H1 (cell line): ENCODE measurements at regions not wholly inside any gene's neighbourhood (a gene's known extent, or its start where the extent isn't known, plus 50 kb on each side); places are given as distances from the start of the nearest gene placed in this dataset.

ENCODE experiments used
- CTCF ChIA-PET: fragments of 300-600 bp; sonication (Branson Sonifier 250); formaldehyde crosslinking; loops from one replicate; lab custom pipeline; 2021; ENCODE audit not compliant: partially characterized antibody; lab: Charles Lee
- POLR2A ChIA-PET: fragments of 300-600 bp; sonication (Branson Sonifier 250); formaldehyde crosslinking; loops from one replicate; lab custom pipeline; 2021; ENCODE audit warnings: inconsistent platforms; ENCODE audit not compliant: partially characterized antibody; lab: Charles Lee
- DNase-seq, 2 experiments: peaks; one replicate each; pipeline versions ENCODE4 v3.0.0 to v3.0.0-alpha.2; 2010 to 2022; ENCODE audit warnings: low spot score in 2 of 2, low read depth in 1 of 2, mixed read lengths in 1 of 2
- FAIRE-seq: peaks from 2 replicates; lab custom pipeline; 2011; peaks lifted over from hg19 to GRCh38; lab: Jason Lieb, UNC
- H2AFZ ChIP-seq: 2 replicates; pipeline ENCODE4 v1.8.1; 2012; ENCODE audit warnings: low read length, inconsistent platforms
- H2AK5ac ChIP-seq: 2 replicates; pipeline ENCODE4 v1.6.1; 2013; ENCODE audit warnings: low read depth, low read length
- H2BK120ac ChIP-seq: replicated peaks from 2 replicates; pipeline ENCODE3; 2013; ENCODE audit warnings: low read depth, low read length, inconsistent platforms
- H2BK12ac ChIP-seq: 2 replicates; pipeline ENCODE4 v1.6.1; 2013; ENCODE audit warnings: low read depth, low read length
- H2BK15ac ChIP-seq: 2 replicates; pipeline ENCODE4 v1.6.1; 2013; ENCODE audit warnings: low read length
- H2BK20ac ChIP-seq: 2 replicates; pipeline ENCODE4 v1.6.1; 2013; ENCODE audit warnings: low read length
- H2BK5ac ChIP-seq: 2 replicates; pipeline ENCODE4 v1.6.1; 2013; ENCODE audit warnings: low read depth, low read length
- H3K14ac ChIP-seq: 2 replicates; pipeline ENCODE4 v1.6.1; 2013; ENCODE audit warnings: inconsistent platforms; ENCODE audit not compliant: insufficient read length
- H3K18ac ChIP-seq: 2 replicates; pipeline ENCODE4 v1.6.1; 2013; ENCODE audit warnings: low read length; ENCODE audit errors: extremely low read depth
- H3K23ac ChIP-seq: 2 replicates; pipeline ENCODE4 v1.6.1; 2013; ENCODE audit warnings: inconsistent platforms; ENCODE audit not compliant: insufficient read length
- H3K23me2 ChIP-seq: 2 replicates; pipeline ENCODE4 v1.6.1; 2013; ENCODE audit warnings: low read depth, low read length
- H3K27ac ChIP-seq: 2 replicates; pipeline ENCODE4 v1.6.1; 2011; ENCODE audit warnings: low read depth, low read length, inconsistent platforms
- H3K27me3 ChIP-seq, 4 experiments: replicated peaks in 1 of 4; 1 replicate in 1 of 4; 2 replicates in 3 of 4; pipeline versions ENCODE4 v1.6.1 to v1.8.1; 2011 to 2013; ENCODE audit warnings: low read length in 3 of 4, mild to moderate bottlenecking in 3 of 4, inconsistent platforms in 2 of 4, mixed read lengths in 2 of 4, moderate library complexity in 1 of 4; ENCODE audit not compliant: control insufficient read depth in 3 of 4, insufficient read depth in 3 of 4; ENCODE audit errors: extremely low read depth in 1 of 4
- H3K36me3 ChIP-seq, 4 experiments: 2 replicates each; pipeline versions ENCODE4 v1.6.1 to v1.8.1; 2011 to 2013; ENCODE audit warnings: mild to moderate bottlenecking in 4 of 4, low read length in 3 of 4, moderate library complexity in 2 of 4, control low read depth in 1 of 4, inconsistent platforms in 1 of 4; ENCODE audit not compliant: insufficient read depth in 4 of 4, control insufficient read depth in 2 of 4
- H3K4ac ChIP-seq: replicated peaks from 2 replicates; pipeline ENCODE3; 2013; ENCODE audit warnings: low read length, low read depth, mixed read lengths, inconsistent platforms; ENCODE audit not compliant: insufficient read length
- H3K4me1 ChIP-seq, 4 experiments: replicated peaks in 1 of 4; 1 replicate in 1 of 4; 2 replicates in 3 of 4; pipeline versions ENCODE4 v1.6.1 to v1.8.1; 2011 to 2013; ENCODE audit warnings: low read length in 3 of 4, inconsistent platforms in 2 of 4, mixed read lengths in 1 of 4; ENCODE audit not compliant: insufficient read depth in 4 of 4, control insufficient read depth in 3 of 4
- H3K4me2 ChIP-seq, 2 experiments: 2 replicates each; pipeline versions ENCODE4 v1.6.1 to v1.8.1; 2011 to 2013; ENCODE audit warnings: low read depth in 2 of 2, low read length in 2 of 2, control low read depth in 1 of 2, inconsistent platforms in 1 of 2, mild to moderate bottlenecking in 1 of 2; ENCODE audit not compliant: insufficient read depth in 1 of 2
- H3K4me3 ChIP-seq, 4 experiments: fragments of 200-600, 300-600 bp in 1 of 4; sonication (generic), shearing (Covaris generic), sonication (Bioruptor Twin) in 1 of 4; 2 replicates each; pipeline versions ENCODE4 v1.5.1 to v1.8.1; 2011 to 2016; ENCODE audit warnings: low read length in 4 of 4, low read depth in 3 of 4, control low read depth in 2 of 4, inconsistent platforms in 2 of 4, mild to moderate bottlenecking in 2 of 4, mixed read lengths in 1 of 4, moderate library complexity in 1 of 4; ENCODE audit not compliant: insufficient read depth in 2 of 4; ENCODE audit errors: extremely low read depth in 1 of 4
- H3K56ac ChIP-seq: replicated peaks from 2 replicates; pipeline ENCODE3; 2013; ENCODE audit warnings: low read depth, mild to moderate bottlenecking, mixed read lengths, low read length, inconsistent platforms; ENCODE audit not compliant: insufficient read length
- H3K79me1 ChIP-seq: 2 replicates; pipeline ENCODE4 v1.6.1; 2013; ENCODE audit warnings: low read depth, low read length, control low read depth
- H3K79me2 ChIP-seq, 2 experiments: 2 replicates each; pipeline versions ENCODE4 v1.6.1 to v1.8.1; 2012 to 2013; ENCODE audit warnings: low read length in 2 of 2, mild to moderate bottlenecking in 2 of 2, inconsistent platforms in 1 of 2; ENCODE audit not compliant: insufficient read depth in 2 of 2, control insufficient read depth in 1 of 2
- H3K9ac ChIP-seq, 4 experiments: replicated peaks in 1 of 4; 1 replicate in 1 of 4; 2 replicates in 3 of 4; pipeline versions ENCODE4 v1.6.1 to v1.8.1; 2011 to 2013; ENCODE audit warnings: low read depth in 3 of 4, low read length in 3 of 4, control low read depth in 2 of 4, mild to moderate bottlenecking in 2 of 4, moderate library complexity in 2 of 4, inconsistent platforms in 1 of 4; ENCODE audit errors: extremely low read depth in 1 of 4
- H3K9me3 ChIP-seq, 2 experiments: 2 replicates each; pipeline versions ENCODE4 v1.6.1 to v1.8.1; 2012 to 2013; ENCODE audit warnings: mild to moderate bottlenecking in 2 of 2, moderate library complexity in 2 of 2, control low read depth in 1 of 2, inconsistent platforms in 1 of 2, low read depth in 1 of 2, low read length in 1 of 2, mixed read lengths in 1 of 2; ENCODE audit not compliant: insufficient read depth in 2 of 2
- H4K20me1 ChIP-seq, 2 experiments: replicated peaks in 1 of 2; 2 replicates each; pipeline versions ENCODE3 to v1.8.1; 2011 to 2013; ENCODE audit warnings: inconsistent platforms in 2 of 2, low read length in 2 of 2, mild to moderate bottlenecking in 1 of 2; ENCODE audit not compliant: insufficient read depth in 2 of 2, control insufficient read depth in 1 of 2
- H4K5ac ChIP-seq: 2 replicates; pipeline ENCODE4 v1.6.1; 2013; ENCODE audit warnings: low read length, low read depth, mixed read lengths, inconsistent platforms; ENCODE audit not compliant: insufficient read length
- H4K8ac ChIP-seq: 2 replicates; pipeline ENCODE4 v1.8.0; 2013; ENCODE audit warnings: mild to moderate bottlenecking, moderate library complexity, low read length, inconsistent platforms; ENCODE audit not compliant: insufficient read depth; ENCODE audit errors: extremely low read depth
- H4K91ac ChIP-seq: replicated peaks from 2 replicates; pipeline ENCODE3; 2013; ENCODE audit warnings: low read length, mixed read lengths, inconsistent platforms; ENCODE audit not compliant: insufficient read length
- CBX8 ChIP-seq: fragments of 300-800, 300-1000 bp; sonication (generic); IDR thresholded peaks from 2 replicates; pipeline ENCODE4 v1.7.1; 2016; ENCODE audit warnings: low read depth, low read length, borderline replicate concordance
- JUND ChIP-seq: IDR thresholded peaks from 2 replicates; pipeline ENCODE4 v1.6.1; 2011; ENCODE audit warnings: mild to moderate bottlenecking, improper control_type of control experiment, low read length
- WGBS, 2 experiments: shearing (Covaris generic) in 1 of 2; methylation state at CpG; one replicate each; pipeline versions ENCODE4 v1.1.6 to v1.1.7; 2013 to 2015; ENCODE audit warnings: low lambda C conversion rate in 2 of 2, mixed read lengths in 2 of 2, inconsistent platforms in 1 of 2, low coverage in 1 of 2, missing lambda C conversion rate in 1 of 2; ENCODE audit not compliant: insufficient replicate concordance in 2 of 2, insufficient coverage in 1 of 2, insufficient read length in 1 of 2; ENCODE audit errors: extremely low coverage in 1 of 2, missing lambda C conversion rate in 1 of 2; 5-methylcytosine and 5-hydroxymethylcytosine counted together

GRCh38 chr13:34037636-34038540, 219.9 kb downstream of the RFC3 start:
- no peak for FAIRE-seq
- TF ChIP-seq CBX8, result no peak
- 0 out of 2 replicates have a peak, but pooled peaks have one; percentile 33 for TF ChIP-seq JUND

More at GRCh38 chr13:34037636-34038540, 219.9 kb downstream of the RFC3 start:
- Histone ChIP-seq H3K23ac (no peak overlapping the region), H2AK5ac (no peak overlapping the region), H3K9ac (no peak overlapping the region), H2BK15ac (no peak overlapping the region), H3K18ac (no peak overlapping the region), H3K27me3 (no peaks in the 10 kb centered on the region), H4K91ac (no peak overlapping the region), H3K4ac (no peak overlapping the region), H2BK12ac (no peak overlapping the region), H3K4me3 (no peak overlapping the region), H3K79me2 (no peaks in the 10 kb centered on the region), H2BK5ac (no peak overlapping the region), H3K56ac (no peak overlapping the region), H2AFZ (no peak overlapping the region), H3K79me1 (no peaks in the 10 kb centered on the region), H4K8ac (no peak overlapping the region), H4K5ac (no peak overlapping the region), H3K27ac (no peak overlapping the region), H4K20me1 (no peaks in the 10 kb centered on the region), H2BK20ac (no peak overlapping the region), H3K36me3 (no peaks in the 10 kb centered on the region), H3K4me1 (no peaks in the 10 kb centered on the region), H3K23me2 (no peaks in the 10 kb centered on the region), H2BK120ac (no peak overlapping the region), H3K4me2 (no peak overlapping the region), H3K9me3 (no peaks in the 10 kb centered on the region), H3K14ac (no peak overlapping the region)
- ChIA-PET CTCF (interaction anchor here (0.6 to 2.0 kb wide), 5 partner anchors 8 to 1073 kb away, joined by 3 to 9 read pairs (median 3); no protein-coding TSS in a partner anchor), POLR2A (no interaction called here)
- 97% methylated on average over 7 of the region's 7 CpGs; no CpG with 5 or more reads in 1 of the 2 experiments for WGBS, 2 experiments
- DNase-seq, result no peak
